ENCODE measurements at regions not wholly inside any gene's neighbourhood (a gene's known extent, or its start where the extent isn't known, plus 50 kb on each side); places are given as distances from the start of the nearest gene placed in this dataset.

DNA sequence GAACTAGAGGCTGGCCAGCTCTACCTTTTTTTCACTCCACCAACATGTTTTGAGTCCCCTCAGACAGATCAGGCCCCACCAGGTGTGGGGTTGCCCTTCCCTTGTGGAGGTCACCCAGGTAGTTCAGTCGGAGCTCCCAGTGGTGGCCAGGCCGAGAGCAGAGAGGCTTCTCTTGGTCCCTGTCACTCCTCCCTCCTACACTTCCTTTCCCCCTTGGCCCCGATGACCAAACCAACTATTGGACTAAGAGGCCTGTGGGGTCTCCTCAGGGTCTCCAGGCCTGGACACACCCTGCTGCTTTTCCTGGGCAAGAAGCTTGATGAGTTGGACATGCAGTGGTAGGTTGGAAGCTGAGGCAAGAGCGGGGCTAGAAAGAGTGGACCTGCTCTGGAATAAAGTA is 174.8 kb downstream of the ZNF248 start:
- POLR2A ChIA-PET, result no interaction called here
- Mint-ChIP-seq H3K27ac (no peak overlapping the region), H3K36me3 (peaks cover 57% of the 10 kb centered on the region), H3K27me3 (ENCODE audit: low read depth) (peaks cover 3% of the 10 kb centered on the region), H3K4me3 (no peak overlapping the region), H3K4me1 (no peaks in the 10 kb centered on the region), H3K9me3 (peaks cover 57% of the 10 kb centered on the region)
- no peak for TF ChIP-seq ZNF232 (CRISPR knock-in tag; IDR thresholded peaks at IDR 0.05)
- TF ChIP-seq FOXJ3 (CRISPR knock-in tag; IDR thresholded peaks at IDR 0.05; ENCODE audit: borderline replicate concordance), result no peak
- TF ChIP-seq, protein P1, sequence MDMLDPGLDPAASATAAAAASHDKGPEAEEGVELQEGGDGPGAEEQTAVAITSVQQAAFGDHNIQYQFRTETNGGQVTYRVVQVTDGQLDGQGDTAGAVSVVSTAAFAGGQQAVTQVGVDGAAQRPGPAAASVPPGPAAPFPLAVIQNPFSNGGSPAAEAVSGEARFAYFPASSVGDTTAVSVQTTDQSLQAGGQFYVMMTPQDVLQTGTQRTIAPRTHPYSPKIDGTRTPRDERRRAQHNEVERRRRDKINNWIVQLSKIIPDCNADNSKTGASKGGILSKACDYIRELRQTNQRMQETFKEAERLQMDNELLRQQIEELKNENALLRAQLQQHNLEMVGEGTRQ (CRISPR knock-in tag; IDR thresholded peaks at IDR 0.05), result no peak
- no peak for TF ChIP-seq ZNF416 (CRISPR knock-in tag; IDR thresholded peaks at IDR 0.05)
- TF ChIP-seq SP1 (CRISPR knock-in tag; conservative IDR thresholded peaks at IDR 0.05), result no peak
- ATAC-seq (no peak), DNase-seq (ENCODE audit: low spot score) (no peak)
- CTCF ChIA-PET, result interaction anchor here (1.4 kb wide), 1 partner anchor 187 kb away, joined by 4 read pairs; no protein-coding TSS in a partner anchor

DNA sequence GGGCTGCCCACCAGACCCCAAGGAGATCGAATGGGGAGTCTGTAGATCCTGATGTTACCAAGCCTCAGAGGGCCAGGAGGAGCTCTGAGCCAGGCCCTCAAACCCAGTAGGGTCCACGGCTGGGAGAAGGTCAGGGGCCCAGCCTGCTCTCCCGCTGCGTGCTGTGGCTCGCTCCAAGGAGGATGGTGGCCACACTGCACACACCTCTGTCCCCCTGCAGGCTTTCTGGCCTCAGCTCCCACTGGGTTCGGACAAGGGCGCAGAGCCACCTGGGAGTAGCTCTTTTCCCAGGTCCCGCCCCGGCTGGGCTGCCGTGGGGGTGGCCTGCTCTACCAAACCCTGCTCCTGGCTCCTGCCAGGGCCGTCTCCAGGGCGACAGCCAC is 175.8 kb downstream of the ZNF248 start:
- CTCF ChIA-PET, result interaction anchor here (1.4 kb wide), 1 partner anchor 186 kb away, joined by 4 read pairs; no protein-coding TSS in a partner anchor
- peaks cover 58% of the 10 kb centered on the region for H3K9me3 Mint-ChIP-seq

DNA sequence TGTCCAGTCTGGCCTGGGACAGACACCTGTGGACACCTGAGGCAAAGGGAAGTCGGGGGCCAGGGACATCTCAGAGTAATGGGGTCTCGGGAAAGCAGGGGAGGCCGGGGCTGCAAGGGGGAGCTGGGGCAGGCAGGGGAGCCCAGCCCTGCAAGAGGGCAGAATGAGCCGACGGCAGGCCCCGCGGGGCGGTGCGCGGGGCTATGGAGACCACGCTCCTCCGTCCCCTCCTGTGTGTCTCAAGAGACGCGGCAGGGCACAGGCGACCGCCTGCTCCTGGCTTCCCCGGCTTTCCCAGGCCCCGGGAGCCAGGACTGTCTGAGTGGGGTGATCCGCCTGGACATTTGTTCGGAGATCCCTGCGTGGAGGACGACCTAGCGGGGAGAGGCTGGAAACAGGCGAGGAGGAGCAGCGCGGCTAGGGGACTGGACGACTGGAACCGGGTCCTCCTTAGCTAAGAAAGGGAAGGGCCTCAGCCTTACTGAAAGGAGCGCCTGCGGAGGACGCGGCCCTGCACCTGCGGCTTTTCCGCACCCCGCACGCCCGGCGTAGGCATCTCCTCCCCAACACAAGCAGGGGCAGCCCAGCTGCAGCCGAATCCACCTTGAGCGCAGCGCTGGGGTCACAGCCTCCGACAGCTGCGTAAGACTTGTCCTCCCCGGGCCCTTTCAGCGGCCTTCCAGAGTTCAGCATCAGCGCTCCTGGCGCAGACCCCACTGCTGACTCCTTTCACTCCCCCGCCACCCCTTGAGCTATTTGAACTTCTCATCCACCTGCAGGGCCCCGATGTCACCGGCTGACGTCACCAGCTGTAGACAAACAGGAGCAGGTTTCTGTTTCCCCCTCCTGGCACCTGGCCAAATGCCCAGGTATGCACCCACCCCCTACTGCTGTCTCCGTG is 176.4 kb downstream of the ZNF248 start:
- H3K27ac Mint-ChIP-seq, result no peak overlapping the region
- no peak overlapping the region for H3K4me3 Mint-ChIP-seq
- peaks cover 54% of the 10 kb centered on the region for H3K36me3 Mint-ChIP-seq
- POLR2A ChIA-PET, result no interaction called here
- ATAC-seq, result no peak
- H3K27me3 Mint-ChIP-seq (ENCODE audit: low read depth), result no peaks in the 10 kb centered on the region; the same call in none of the 2 replicates
- DNase-seq (ENCODE audit: low spot score), result no peak
- CTCF ChIA-PET, result interaction anchor here (1.4 kb wide), 1 partner anchor 185 kb away, joined by 4 read pairs; no protein-coding TSS in a partner anchor
- no peaks in the 10 kb centered on the region for H3K4me1 Mint-ChIP-seq
- peaks cover 59% of the 10 kb centered on the region for H3K9me3 Mint-ChIP-seq
- TF ChIP-seq, protein P2, sequence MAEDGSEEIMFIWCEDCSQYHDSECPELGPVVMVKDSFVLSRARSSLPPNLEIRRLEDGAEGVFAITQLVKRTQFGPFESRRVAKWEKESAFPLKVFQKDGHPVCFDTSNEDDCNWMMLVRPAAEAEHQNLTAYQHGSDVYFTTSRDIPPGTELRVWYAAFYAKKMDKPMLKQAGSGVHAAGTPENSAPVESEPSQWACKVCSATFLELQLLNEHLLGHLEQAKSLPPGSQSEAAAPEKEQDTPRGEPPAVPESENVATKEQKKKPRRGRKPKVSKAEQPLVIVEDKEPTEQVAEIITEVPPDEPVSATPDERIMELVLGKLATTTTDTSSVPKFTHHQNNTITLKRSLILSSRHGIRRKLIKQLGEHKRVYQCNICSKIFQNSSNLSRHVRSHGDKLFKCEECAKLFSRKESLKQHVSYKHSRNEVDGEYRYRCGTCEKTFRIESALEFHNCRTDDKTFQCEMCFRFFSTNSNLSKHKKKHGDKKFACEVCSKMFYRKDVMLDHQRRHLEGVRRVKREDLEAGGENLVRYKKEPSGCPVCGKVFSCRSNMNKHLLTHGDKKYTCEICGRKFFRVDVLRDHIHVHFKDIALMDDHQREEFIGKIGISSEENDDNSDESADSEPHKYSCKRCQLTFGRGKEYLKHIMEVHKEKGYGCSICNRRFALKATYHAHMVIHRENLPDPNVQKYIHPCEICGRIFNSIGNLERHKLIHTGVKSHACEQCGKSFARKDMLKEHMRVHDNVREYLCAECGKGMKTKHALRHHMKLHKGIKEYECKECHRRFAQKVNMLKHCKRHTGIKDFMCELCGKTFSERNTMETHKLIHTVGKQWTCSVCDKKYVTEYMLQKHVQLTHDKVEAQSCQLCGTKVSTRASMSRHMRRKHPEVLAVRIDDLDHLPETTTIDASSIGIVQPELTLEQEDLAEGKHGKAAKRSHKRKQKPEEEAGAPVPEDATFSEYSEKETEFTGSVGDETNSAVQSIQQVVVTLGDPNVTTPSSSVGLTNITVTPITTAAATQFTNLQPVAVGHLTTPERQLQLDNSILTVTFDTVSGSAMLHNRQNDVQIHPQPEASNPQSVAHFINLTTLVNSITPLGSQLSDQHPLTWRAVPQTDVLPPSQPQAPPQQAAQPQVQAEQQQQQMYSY (CRISPR knock-in tag; IDR thresholded peaks at IDR 0.05), result no peak
- TF ChIP-seq TP53 (CRISPR knock-in tag; IDR thresholded peaks at IDR 0.05) (no peak), NR1H2 (CRISPR knock-in tag; IDR thresholded peaks at IDR 0.05) (no peak), NFATC4 (CRISPR knock-in tag; IDR thresholded peaks at IDR 0.05) (no peak), ZNF121 (CRISPR knock-in tag; IDR thresholded peaks at IDR 0.05) (no peak), FOXK1 (CRISPR knock-in tag; IDR thresholded peaks at IDR 0.05) (no peak), OVOL2 (CRISPR knock-in tag; IDR thresholded peaks at IDR 0.05; ENCODE audit: borderline replicate concordance) (no peak), PRRX2 (CRISPR knock-in tag; IDR thresholded peaks at IDR 0.05) (no peak)
- TF ChIP-seq, protein P3, sequence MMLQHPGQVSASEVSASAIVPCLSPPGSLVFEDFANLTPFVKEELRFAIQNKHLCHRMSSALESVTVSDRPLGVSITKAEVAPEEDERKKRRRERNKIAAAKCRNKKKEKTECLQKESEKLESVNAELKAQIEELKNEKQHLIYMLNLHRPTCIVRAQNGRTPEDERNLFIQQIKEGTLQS (CRISPR knock-in tag; conservative IDR thresholded peaks at IDR 0.05), result no peak
- TF ChIP-seq, protein P4, sequence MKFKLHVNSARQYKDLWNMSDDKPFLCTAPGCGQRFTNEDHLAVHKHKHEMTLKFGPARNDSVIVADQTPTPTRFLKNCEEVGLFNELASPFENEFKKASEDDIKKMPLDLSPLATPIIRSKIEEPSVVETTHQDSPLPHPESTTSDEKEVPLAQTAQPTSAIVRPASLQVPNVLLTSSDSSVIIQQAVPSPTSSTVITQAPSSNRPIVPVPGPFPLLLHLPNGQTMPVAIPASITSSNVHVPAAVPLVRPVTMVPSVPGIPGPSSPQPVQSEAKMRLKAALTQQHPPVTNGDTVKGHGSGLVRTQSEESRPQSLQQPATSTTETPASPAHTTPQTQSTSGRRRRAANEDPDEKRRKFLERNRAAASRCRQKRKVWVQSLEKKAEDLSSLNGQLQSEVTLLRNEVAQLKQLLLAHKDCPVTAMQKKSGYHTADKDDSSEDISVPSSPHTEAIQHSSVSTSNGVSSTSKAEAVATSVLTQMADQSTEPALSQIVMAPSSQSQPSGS (CRISPR knock-in tag; IDR thresholded peaks at IDR 0.05; ENCODE audit: borderline replicate concordance, low read depth), result no peak

More for the DNA sequence above, 175.8 kb downstream of the ZNF248 start:
- no peak overlapping the region for H3K4me3 Mint-ChIP-seq
- H3K27me3 Mint-ChIP-seq (ENCODE audit: low read depth), result peaks cover 3% of the 10 kb centered on the region
- H3K4me1 Mint-ChIP-seq, result no peaks in the 10 kb centered on the region
- TF ChIP-seq, protein P5, sequence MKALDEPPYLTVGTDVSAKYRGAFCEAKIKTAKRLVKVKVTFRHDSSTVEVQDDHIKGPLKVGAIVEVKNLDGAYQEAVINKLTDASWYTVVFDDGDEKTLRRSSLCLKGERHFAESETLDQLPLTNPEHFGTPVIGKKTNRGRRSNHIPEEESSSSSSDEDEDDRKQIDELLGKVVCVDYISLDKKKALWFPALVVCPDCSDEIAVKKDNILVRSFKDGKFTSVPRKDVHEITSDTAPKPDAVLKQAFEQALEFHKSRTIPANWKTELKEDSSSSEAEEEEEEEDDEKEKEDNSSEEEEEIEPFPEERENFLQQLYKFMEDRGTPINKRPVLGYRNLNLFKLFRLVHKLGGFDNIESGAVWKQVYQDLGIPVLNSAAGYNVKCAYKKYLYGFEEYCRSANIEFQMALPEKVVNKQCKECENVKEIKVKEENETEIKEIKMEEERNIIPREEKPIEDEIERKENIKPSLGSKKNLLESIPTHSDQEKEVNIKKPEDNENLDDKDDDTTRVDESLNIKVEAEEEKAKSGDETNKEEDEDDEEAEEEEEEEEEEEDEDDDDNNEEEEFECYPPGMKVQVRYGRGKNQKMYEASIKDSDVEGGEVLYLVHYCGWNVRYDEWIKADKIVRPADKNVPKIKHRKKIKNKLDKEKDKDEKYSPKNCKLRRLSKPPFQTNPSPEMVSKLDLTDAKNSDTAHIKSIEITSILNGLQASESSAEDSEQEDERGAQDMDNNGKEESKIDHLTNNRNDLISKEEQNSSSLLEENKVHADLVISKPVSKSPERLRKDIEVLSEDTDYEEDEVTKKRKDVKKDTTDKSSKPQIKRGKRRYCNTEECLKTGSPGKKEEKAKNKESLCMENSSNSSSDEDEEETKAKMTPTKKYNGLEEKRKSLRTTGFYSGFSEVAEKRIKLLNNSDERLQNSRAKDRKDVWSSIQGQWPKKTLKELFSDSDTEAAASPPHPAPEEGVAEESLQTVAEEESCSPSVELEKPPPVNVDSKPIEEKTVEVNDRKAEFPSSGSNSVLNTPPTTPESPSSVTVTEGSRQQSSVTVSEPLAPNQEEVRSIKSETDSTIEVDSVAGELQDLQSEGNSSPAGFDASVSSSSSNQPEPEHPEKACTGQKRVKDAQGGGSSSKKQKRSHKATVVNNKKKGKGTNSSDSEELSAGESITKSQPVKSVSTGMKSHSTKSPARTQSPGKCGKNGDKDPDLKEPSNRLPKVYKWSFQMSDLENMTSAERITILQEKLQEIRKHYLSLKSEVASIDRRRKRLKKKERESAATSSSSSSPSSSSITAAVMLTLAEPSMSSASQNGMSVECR (CRISPR knock-in tag; IDR thresholded peaks at IDR 0.05; ENCODE audit: borderline replicate concordance), result no peak
- TF ChIP-seq GTF2I (CRISPR knock-in tag; conservative IDR thresholded peaks at IDR 0.05) (no peak), TEAD1 (CRISPR knock-in tag; IDR thresholded peaks at IDR 0.05) (no peak), PRRX2 (CRISPR knock-in tag; IDR thresholded peaks at IDR 0.05) (no peak), ZBTB21 (CRISPR knock-in tag; IDR thresholded peaks at IDR 0.05; ENCODE audit: borderline replicate concordance) (no peak), ZNF232 (CRISPR knock-in tag; IDR thresholded peaks at IDR 0.05) (no peak)
- TF ChIP-seq, protein P3 (CRISPR knock-in tag; conservative IDR thresholded peaks at IDR 0.05), result no peak
- peaks cover 53% of the 10 kb centered on the region for H3K36me3 Mint-ChIP-seq
- no peak overlapping the region for H3K27ac Mint-ChIP-seq
- no peak for DNase-seq (ENCODE audit: low spot score)
- no peak for ATAC-seq
- POLR2A ChIA-PET, result no interaction called here
